Choroid plexus epithelial cell (primary cell): ENCODE measurements at regions not wholly inside any gene's neighbourhood (a gene's known extent, or its start where the extent isn't known, plus 50 kb on each side); places are given as distances from the start of the nearest gene placed in this dataset.

ENCODE experiments used
- DNase-seq: peaks from one replicate; pipeline ENCODE4 v3.0.0-alpha.2; 2010; ENCODE audit warnings: low read depth
- H3K4me3 ChIP-seq: 2 replicates; pipeline ENCODE4 v1.5.1; 2011; ENCODE audit warnings: low read depth, mild to moderate bottlenecking, control low read depth, low read length, moderate library complexity
- CTCF ChIP-seq: conservative IDR thresholded peaks from 2 replicates; pipeline ENCODE4 v1.5.1; 2011; ENCODE audit warnings: low read depth, mild to moderate bottlenecking, control low read depth, inconsistent platforms, low read length, moderate library complexity

GRCh38 chr3:159657629-159658028 lies 331.0 kb upstream of the IL12A start:
- no peak for DNase-seq
- TF ChIP-seq CTCF = no peak
- H3K4me3 ChIP-seq = no peak overlapping the region

- no peak overlapping the region for H3K4me3 ChIP-seq
- no peak for TF ChIP-seq CTCF
- DNase-seq = no peak
Observed at GRCh38 chr3:159660326-159660725, 328.3 kb upstream of the IL12A start.

- no peak for TF ChIP-seq CTCF
- no peak for DNase-seq
Observed at GRCh38 chr3:159660901-159661300, 327.7 kb upstream of the IL12A start.

GRCh38 chr3:159662549-159662948 lies 326.1 kb upstream of the IL12A start:
- no peak overlapping the region for H3K4me3 ChIP-seq
- no peak for DNase-seq
- no peak for TF ChIP-seq CTCF

More at GRCh38 chr3:159660901-159661300, 327.7 kb upstream of the IL12A start:
- no peak overlapping the region for H3K4me3 ChIP-seq

GRCh38 chr3:159664006-159664405 lies 324.6 kb upstream of the IL12A start:
- no peak for DNase-seq
- no peak overlapping the region for H3K4me3 ChIP-seq
- TF ChIP-seq CTCF = no peak

GRCh38 chr3:159664653-159665052 lies 324.0 kb upstream of the IL12A start:
- H3K4me3 ChIP-seq = no peak overlapping the region
- no peak for TF ChIP-seq CTCF
- no peak for DNase-seq

GRCh38 chr3:159667261-159667660 lies 321.4 kb upstream of the IL12A start:
- DNase-seq = no peak
- TF ChIP-seq CTCF = no peak

More at GRCh38 chr3:159667261-159667660, 321.4 kb upstream of the IL12A start:
- H3K4me3 ChIP-seq = no peak overlapping the region
